GM19395 (cell line): ENCODE measurements at regions not wholly inside any gene's neighbourhood (a gene's known extent, or its start where the extent isn't known, plus 50 kb on each side); places are given as distances from the start of the nearest gene placed in this dataset.
"Not testable (repeated sequence)": the region's sequence is repeated elsewhere in the genome, so short reads cannot be mapped to it uniquely, and the experiment has no call there.

Source experiments
- ATAC-seq: cut with Tn5 transposase; IDR thresholded peaks from one replicate; pipeline ENCODE4 v1.9.1; 2021; ENCODE audit warnings: mild to moderate bottlenecking, moderate library complexity; ENCODE audit not compliant: unreplicated experiment

GRCh38 chr5:110987573-110987972 is 83.9 kb upstream of the TSLP start:
- ATAC-seq = not testable (repeated sequence)

- ATAC-seq = no peak
Observed at GRCh38 chr5:110996742-110997141, 74.8 kb upstream of the TSLP start.

- no peak for ATAC-seq
Observed at GRCh38 chr5:111002036-111002435, 69.5 kb upstream of the TSLP start.

GRCh38 chr5:111003623-111004022 is 67.9 kb upstream of the TSLP start:
- ATAC-seq = no peak

- ATAC-seq = no peak
Observed at GRCh38 chr5:111004291-111004690, 67.2 kb upstream of the TSLP start.

GRCh38 chr5:111010783-111011182 is 60.7 kb upstream of the TSLP start:
- no peak for ATAC-seq

GRCh38 chr5:111013011-111013410 is 58.5 kb upstream of the TSLP start:
- no peak for ATAC-seq

GRCh38 chr5:111016801-111017200 is 54.7 kb upstream of the TSLP start:
- no peak for ATAC-seq

- no peak for ATAC-seq
Observed at GRCh38 chr5:111017731-111018130, 53.8 kb upstream of the TSLP start.
